ENCODE measurements at regions not wholly inside any gene's neighbourhood (a gene's known extent, or its start where the extent isn't known, plus 50 kb on each side); places are given as distances from the start of the nearest gene placed in this dataset.

GRCh38 chr9:29001006-29001405, 1427.7 kb upstream of the C9orf72 start:
- intact Hi-C loops (cut with DNase I; ENCODE audit: low total_unique reads) = no loop called here
- no peak for DNase-seq (ENCODE audit: low spot score in 2 of 2)
- no peak for TF ChIP-seq POLR2A (IDR thresholded peaks at IDR 0.05)
- TF ChIP-seq CTCF (IDR thresholded peaks at IDR 0.05) = no peak
- H3K4me3 ChIP-seq (ENCODE audit: low read depth, poor library complexity, severe bottlenecking) = no peak overlapping the region
- 59 to 60% methylated on average over 3 of the region's 3 CpGs for WGBS, 2 donors

- intact Hi-C loops (cut with DNase I; ENCODE audit: low total_unique reads) = no loop called here
Measured at GRCh38 chr9:29004988-29005387, 1431.7 kb upstream of the C9orf72 start.

GRCh38 chr9:29006628-29007027, 1433.3 kb upstream of the C9orf72 start:
- H3K4me3 ChIP-seq (ENCODE audit: low read depth, poor library complexity, severe bottlenecking) = no peak overlapping the region
- WGBS, 2 donors = 42 to 60% methylated on average over 4 of the region's 4 CpGs
- DNase-seq (ENCODE audit: low spot score in 2 of 2) = no peak
- TF ChIP-seq POLR2A (IDR thresholded peaks at IDR 0.05) = no peak
- intact Hi-C loops (cut with DNase I; ENCODE audit: low total_unique reads) = no loop called here

More at GRCh38 chr9:29004988-29005387, 1431.7 kb upstream of the C9orf72 start:
- H3K4me3 ChIP-seq (ENCODE audit: low read depth, poor library complexity, severe bottlenecking) = no peak overlapping the region
- 47 to 54% methylated on average over 1 of the region's 1 CpG for WGBS, 2 donors
- DNase-seq (ENCODE audit: low spot score in 2 of 2) = no peak
- TF ChIP-seq POLR2A (IDR thresholded peaks at IDR 0.05) (no peak), CTCF (IDR thresholded peaks at IDR 0.05) (no peak)

GRCh38 chr9:29012911-29013310, 1439.6 kb upstream of the C9orf72 start:
- no peak for DNase-seq (ENCODE audit: low spot score in 2 of 2)
- TF ChIP-seq POLR2A (IDR thresholded peaks at IDR 0.05) (no peak), CTCF (IDR thresholded peaks at IDR 0.05) (no peak)
- WGBS, 2 donors = 77 to 80% methylated on average over 2 of the region's 2 CpGs

GRCh38 chr9:29021632-29022031, 1448.4 kb upstream of the C9orf72 start:
- intact Hi-C loops (cut with DNase I; ENCODE audit: low total_unique reads) = no loop called here
- no peak for DNase-seq (ENCODE audit: low spot score in 2 of 2)
- TF ChIP-seq CTCF (IDR thresholded peaks at IDR 0.05) (no peak), POLR2A (IDR thresholded peaks at IDR 0.05) (no peak)
- no peak overlapping the region for H3K4me3 ChIP-seq (ENCODE audit: low read depth, poor library complexity, severe bottlenecking)

More at GRCh38 chr9:29012911-29013310, 1439.6 kb upstream of the C9orf72 start:
- intact Hi-C loops (cut with DNase I; ENCODE audit: low total_unique reads) = no loop called here
- H3K4me3 ChIP-seq (ENCODE audit: low read depth, poor library complexity, severe bottlenecking) = no peak overlapping the region

GRCh38 chr9:29038332-29038731, 1465.1 kb upstream of the C9orf72 start:
- TF ChIP-seq CTCF (IDR thresholded peaks at IDR 0.05) = no peak
- no peak for TF ChIP-seq POLR2A (IDR thresholded peaks at IDR 0.05)

More at GRCh38 chr9:29038332-29038731, 1465.1 kb upstream of the C9orf72 start:
- no peak overlapping the region for H3K4me3 ChIP-seq (ENCODE audit: low read depth, poor library complexity, severe bottlenecking)
- DNase-seq (ENCODE audit: low spot score in 2 of 2) = no peak
- intact Hi-C loops (cut with DNase I; ENCODE audit: low total_unique reads) = no loop called here

Measured in lower leg skin (tissue), 4 donors.